ENCODE measurements at regions not wholly inside any gene's neighbourhood (a gene's known extent, or its start where the extent isn't known, plus 50 kb on each side); places are given as distances from the start of the nearest gene placed in this dataset.
"Not testable (repeated sequence)": the region's sequence is repeated elsewhere in the genome, so short reads cannot be mapped to it uniquely, and the experiment has no call there.

- no peak for DNase-seq
Measured at GRCh38 chr13:34376483-34376882, 558.5 kb downstream of the RFC3 start.

- DNase-seq: no peak
Measured at GRCh38 chr13:34381228-34381627, 560.8 kb upstream of the NBEA start.

- no peak for DNase-seq
Measured at GRCh38 chr13:34383728-34384127, 558.3 kb upstream of the NBEA start.

- DNase-seq: not testable (repeated sequence)
Measured at GRCh38 chr13:34386229-34386628, 555.8 kb upstream of the NBEA start.

GRCh38 chr13:34391076-34391475 is 551.0 kb upstream of the NBEA start:
- no peak for DNase-seq

GRCh38 chr13:34401696-34402095 is 540.4 kb upstream of the NBEA start:
- no peak for DNase-seq

GRCh38 chr13:34405410-34406181 is 536.5 kb upstream of the NBEA start:
- no peak for DNase-seq

- no peak for DNase-seq
Measured at GRCh38 chr13:34408640-34409039, 533.4 kb upstream of the NBEA start.

GRCh38 chr13:34409496-34410182 is 532.4 kb upstream of the NBEA start:
- no peak for DNase-seq

- DNase-seq: no peak
Measured at GRCh38 chr13:34410678-34411077, 531.4 kb upstream of the NBEA start.

GRCh38 chr13:34411177-34411576 is 530.9 kb upstream of the NBEA start:
- DNase-seq: no peak

GRCh38 chr13:34411894-34412293 is 530.2 kb upstream of the NBEA start:
- no peak for DNase-seq

- DNase-seq: no peak
Measured at GRCh38 chr13:34412295-34412694, 529.8 kb upstream of the NBEA start.

GRCh38 chr13:34412817-34413375 is 529.2 kb upstream of the NBEA start:
- DNase-seq: no peak

- no peak for DNase-seq
Measured at GRCh38 chr13:34413538-34414210, 528.4 kb upstream of the NBEA start.

- no peak for DNase-seq
Measured at GRCh38 chr13:34414616-34415015, 527.5 kb upstream of the NBEA start.

- no peak for DNase-seq
Measured at GRCh38 chr13:34416971-34417380, 525.1 kb upstream of the NBEA start.

GRCh38 chr13:34417896-34418295 is 524.2 kb upstream of the NBEA start:
- no peak for DNase-seq

GRCh38 chr13:34419025-34419424 is 523.0 kb upstream of the NBEA start:
- DNase-seq: no peak

GRCh38 chr13:34419755-34420154 is 522.3 kb upstream of the NBEA start:
- DNase-seq: no peak

- no peak for DNase-seq
Measured at GRCh38 chr13:34420702-34421346, 521.2 kb upstream of the NBEA start.

- no peak for DNase-seq
Measured at GRCh38 chr13:34421347-34421719, 520.7 kb upstream of the NBEA start.

- no peak for DNase-seq
Measured at GRCh38 chr13:34421858-34422475, 520.1 kb upstream of the NBEA start.

Measured in activated CD4-positive, alpha-beta T cell treated with anti-CD3 and anti-CD28 coated beads for 4 hours (primary cell).